ENCODE measurements at regions not wholly inside any gene's neighbourhood (a gene's known extent, or its start where the extent isn't known, plus 50 kb on each side); places are given as distances from the start of the nearest gene placed in this dataset.

GRCh38 chr1:29924017-29924431 lies 687.7 kb downstream of the PTPRU start:
- TF ChIP-seq GATA2 (IDR thresholded peaks at IDR 0.05; ENCODE audit: low read depth, low read length) = no peak
- TF ChIP-seq GATA3 (IDR thresholded peaks at IDR 0.05; ENCODE audit: low read depth, low read length) = no peak

GRCh38 chr1:29921741-29922140 lies 685.4 kb downstream of the PTPRU start:
- no peak for TF ChIP-seq GATA3 (IDR thresholded peaks at IDR 0.05; ENCODE audit: low read depth, low read length)

- TF ChIP-seq GATA2 (IDR thresholded peaks at IDR 0.05; ENCODE audit: low read depth, low read length) = no peak
- no peak for TF ChIP-seq GATA3 (IDR thresholded peaks at IDR 0.05; ENCODE audit: low read depth, low read length)
Observed at GRCh38 chr1:29920784-29921183, 684.5 kb downstream of the PTPRU start.

GRCh38 chr1:29920316-29920715 lies 684.0 kb downstream of the PTPRU start:
- TF ChIP-seq GATA2 (IDR thresholded peaks at IDR 0.05; ENCODE audit: low read depth, low read length) = no peak
- TF ChIP-seq GATA3 (IDR thresholded peaks at IDR 0.05; ENCODE audit: low read depth, low read length) = no peak

- no peak for TF ChIP-seq GATA3 (IDR thresholded peaks at IDR 0.05; ENCODE audit: low read depth, low read length)
- TF ChIP-seq GATA2 (IDR thresholded peaks at IDR 0.05; ENCODE audit: low read depth, low read length) = no peak
Observed at GRCh38 chr1:29916656-29917369, 680.5 kb downstream of the PTPRU start.

GRCh38 chr1:29914936-29915335 lies 678.6 kb downstream of the PTPRU start:
- TF ChIP-seq GATA3 (IDR thresholded peaks at IDR 0.05; ENCODE audit: low read depth, low read length) (no peak), GATA2 (IDR thresholded peaks at IDR 0.05; ENCODE audit: low read depth, low read length) (no peak)

GRCh38 chr1:29912425-29912824 lies 676.1 kb downstream of the PTPRU start:
- TF ChIP-seq GATA3 (IDR thresholded peaks at IDR 0.05; ENCODE audit: low read depth, low read length) (no peak), GATA2 (IDR thresholded peaks at IDR 0.05; ENCODE audit: low read depth, low read length) (no peak)

GRCh38 chr1:29909962-29910361 lies 673.6 kb downstream of the PTPRU start:
- TF ChIP-seq GATA3 (IDR thresholded peaks at IDR 0.05; ENCODE audit: low read depth, low read length) = no peak
- TF ChIP-seq GATA2 (IDR thresholded peaks at IDR 0.05; ENCODE audit: low read depth, low read length) = no peak

- TF ChIP-seq GATA2 (IDR thresholded peaks at IDR 0.05; ENCODE audit: low read depth, low read length) (no peak), GATA3 (IDR thresholded peaks at IDR 0.05; ENCODE audit: low read depth, low read length) (no peak)
Observed at GRCh38 chr1:29907596-29907995, 671.3 kb downstream of the PTPRU start.

GRCh38 chr1:29906927-29907326 lies 670.6 kb downstream of the PTPRU start:
- no peak for TF ChIP-seq GATA2 (IDR thresholded peaks at IDR 0.05; ENCODE audit: low read depth, low read length)
- TF ChIP-seq GATA3 (IDR thresholded peaks at IDR 0.05; ENCODE audit: low read depth, low read length) = no peak

GRCh38 chr1:29903548-29904166 lies 667.3 kb downstream of the PTPRU start:
- TF ChIP-seq GATA2 (IDR thresholded peaks at IDR 0.05; ENCODE audit: low read depth, low read length) (no peak), GATA3 (IDR thresholded peaks at IDR 0.05; ENCODE audit: low read depth, low read length) (no peak)

GRCh38 chr1:29901624-29902325 lies 665.5 kb downstream of the PTPRU start:
- TF ChIP-seq GATA2 (IDR thresholded peaks at IDR 0.05; ENCODE audit: low read depth, low read length) (no peak), GATA3 (IDR thresholded peaks at IDR 0.05; ENCODE audit: low read depth, low read length) (no peak)

GRCh38 chr1:29900712-29901111 lies 664.4 kb downstream of the PTPRU start:
- TF ChIP-seq GATA3 (IDR thresholded peaks at IDR 0.05; ENCODE audit: low read depth, low read length) (no peak), GATA2 (IDR thresholded peaks at IDR 0.05; ENCODE audit: low read depth, low read length) (no peak)

GRCh38 chr1:29900104-29900679 lies 663.9 kb downstream of the PTPRU start:
- TF ChIP-seq GATA3 (IDR thresholded peaks at IDR 0.05; ENCODE audit: low read depth, low read length) = no peak
- TF ChIP-seq GATA2 (IDR thresholded peaks at IDR 0.05; ENCODE audit: low read depth, low read length) = no peak

Measured in SH-SY5Y (cell line).